HG03139 (cell line): ENCODE measurements at regions not wholly inside any gene's neighbourhood (a gene's known extent, or its start where the extent isn't known, plus 50 kb on each side); places are given as distances from the start of the nearest gene placed in this dataset.
A peak's percentile ranks its signal among the peaks of the same experiment; 100 is the strongest.

Experiments used
- ATAC-seq: cut with Tn5 transposase; IDR thresholded peaks from one replicate; pipeline ENCODE4 v1.9.1; 2021; ENCODE audit not compliant: unreplicated experiment

GRCh38 chr12:4030929-4031702, 157.9 kb upstream of the PARP11 start:
- ATAC-seq, result peak; percentile 66

DNA sequence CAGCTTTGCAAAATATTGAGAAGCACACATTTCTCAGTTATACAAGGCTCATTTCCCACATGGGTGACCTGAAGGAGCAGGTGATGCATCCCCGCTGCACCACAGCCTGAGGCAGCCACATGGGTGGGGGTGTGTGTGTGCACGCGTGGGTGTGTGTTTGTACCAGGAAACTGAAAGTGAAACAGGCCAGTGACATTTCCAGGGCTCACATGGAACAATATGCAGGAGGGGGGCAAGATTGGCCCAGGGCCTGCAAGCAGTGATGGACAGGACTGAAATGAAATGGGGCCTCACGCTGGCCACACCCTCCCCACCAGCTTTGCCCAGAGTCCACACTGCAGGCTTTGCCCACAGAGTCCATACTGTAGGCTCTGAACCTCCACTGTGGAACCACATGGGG, 154.2 kb upstream of the PARP11 start:
- ATAC-seq, result no peak

DNA sequence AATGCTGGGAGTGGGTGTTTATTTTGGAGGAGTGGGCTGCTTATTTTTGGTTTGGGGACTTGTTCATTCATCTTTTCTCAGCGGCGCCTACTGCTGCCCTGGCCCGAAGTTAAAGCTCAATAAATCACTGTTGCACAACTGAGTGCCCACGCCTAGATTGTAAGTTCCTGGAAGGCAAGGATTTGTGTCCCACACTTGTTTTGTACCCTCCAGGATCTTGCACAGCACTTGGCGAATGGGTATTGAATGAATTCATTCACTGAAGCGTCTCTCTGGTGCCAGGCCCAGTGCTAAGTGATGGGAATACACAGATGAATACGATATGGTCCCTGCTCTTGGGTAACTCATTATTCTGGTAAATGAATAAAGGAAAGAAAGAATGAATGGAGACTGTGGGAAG, 153.3 kb upstream of the PARP11 start:
- ATAC-seq, result no peak

GRCh38 chr12:4026020-4026358, 152.8 kb upstream of the PARP11 start:
- ATAC-seq, result no peak

- ATAC-seq, result no peak
Observed at GRCh38 chr12:4025181-4026019, 152.2 kb upstream of the PARP11 start.

DNA sequence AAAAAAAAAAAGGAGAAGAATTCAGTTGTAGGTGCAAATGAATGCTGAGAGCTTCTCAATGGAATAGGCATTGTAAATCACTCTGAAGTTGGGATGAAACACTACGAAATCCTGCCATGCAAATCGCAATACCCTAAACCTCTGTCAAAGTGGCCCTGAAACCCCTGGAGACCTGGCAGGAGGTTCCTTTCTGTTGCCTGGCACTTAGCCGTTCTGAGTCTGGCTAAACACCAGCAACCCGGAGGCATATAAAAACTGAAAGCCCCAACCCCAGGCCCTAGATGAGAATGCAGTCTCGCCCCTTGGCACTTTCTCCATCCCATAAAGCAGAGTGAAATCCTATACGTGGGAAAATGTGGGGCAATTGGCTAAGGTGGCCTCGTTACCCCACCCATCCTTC, 151.5 kb upstream of the PARP11 start:
- no peak for ATAC-seq

DNA sequence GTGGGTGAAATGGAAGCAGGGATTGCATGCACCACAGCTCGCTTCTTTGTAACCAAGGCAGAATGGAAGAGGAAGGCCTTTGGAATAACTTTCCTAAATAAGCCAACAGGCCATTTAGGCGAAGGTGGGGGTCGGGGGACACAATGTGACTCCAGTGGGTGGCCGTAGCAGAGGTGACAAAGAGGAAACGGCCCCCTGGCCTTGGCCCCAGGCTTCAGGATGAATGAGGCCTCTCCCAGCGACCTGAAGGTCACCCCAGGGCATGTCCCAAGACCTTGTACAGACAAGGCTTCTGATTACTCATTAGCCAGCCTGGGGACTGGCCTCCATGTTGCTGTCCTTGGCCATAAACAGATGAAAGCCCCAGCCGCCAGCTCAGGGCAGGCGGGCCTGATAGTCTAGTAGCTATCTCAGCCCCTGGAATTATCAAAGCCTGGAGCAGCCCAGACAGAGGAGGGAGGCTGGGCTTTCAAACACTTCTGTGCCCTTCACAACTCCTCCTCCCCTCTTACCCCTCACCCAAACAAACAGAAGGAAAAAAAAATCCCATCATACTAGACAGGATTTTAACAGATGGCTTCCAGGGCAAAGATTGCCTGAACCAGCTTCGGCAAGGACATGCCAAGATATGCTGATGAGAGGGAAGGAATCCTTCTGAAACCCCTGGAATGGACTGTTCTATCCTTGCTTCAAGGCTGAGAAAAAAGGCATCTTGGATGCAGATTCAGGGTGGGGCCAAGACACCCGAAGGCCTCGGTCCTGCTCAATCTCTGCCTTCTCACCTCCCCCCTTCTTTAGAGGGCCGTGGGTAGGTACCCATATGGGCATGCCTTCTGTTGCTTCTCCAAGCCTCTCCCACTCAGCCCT, 142.3 kb upstream of the PARP11 start:
- no peak for ATAC-seq

DNA sequence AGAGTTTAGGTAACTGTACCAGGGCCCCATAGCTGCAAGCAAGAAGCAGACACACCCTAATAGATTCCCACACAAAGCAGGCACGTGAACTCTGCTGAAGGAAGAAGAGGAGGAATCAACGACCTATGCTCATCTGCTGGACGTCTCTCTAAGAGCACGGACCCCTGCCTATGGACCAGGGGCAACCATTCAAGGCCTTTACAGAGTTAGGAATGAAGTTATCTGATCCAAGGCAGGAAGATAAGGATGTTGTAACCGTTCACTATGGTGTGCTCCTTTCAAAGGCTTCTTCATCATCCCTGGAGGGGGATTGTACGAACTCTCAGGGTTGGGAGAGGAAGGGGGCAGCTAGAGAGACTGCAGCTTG, 141.6 kb upstream of the PARP11 start:
- no peak for ATAC-seq

DNA sequence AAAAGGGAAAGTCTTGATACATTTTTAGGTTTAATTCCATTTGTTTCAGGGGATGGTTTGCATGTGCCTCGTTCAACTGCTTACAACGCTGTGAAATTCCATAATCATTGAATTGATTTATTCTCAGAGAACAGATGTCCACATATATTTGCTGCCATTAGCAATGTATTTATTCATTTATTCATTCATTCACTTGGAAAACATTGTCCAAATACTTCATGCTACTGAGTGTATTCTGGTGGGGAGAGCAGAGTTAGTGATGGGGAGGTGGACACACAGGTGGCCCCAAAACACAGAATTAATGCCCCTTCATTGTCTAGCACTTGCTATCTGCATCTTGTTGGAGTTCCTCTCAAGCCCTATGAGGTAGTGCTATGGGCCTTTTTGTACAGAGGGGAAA, 141.2 kb upstream of the PARP11 start:
- no peak for ATAC-seq

GRCh38 chr12:4012977-4013968, 140.1 kb upstream of the PARP11 start:
- ATAC-seq, result no peak

- ATAC-seq, result no peak
Observed at GRCh38 chr12:4012073-4012472, 138.9 kb upstream of the PARP11 start.

DNA sequence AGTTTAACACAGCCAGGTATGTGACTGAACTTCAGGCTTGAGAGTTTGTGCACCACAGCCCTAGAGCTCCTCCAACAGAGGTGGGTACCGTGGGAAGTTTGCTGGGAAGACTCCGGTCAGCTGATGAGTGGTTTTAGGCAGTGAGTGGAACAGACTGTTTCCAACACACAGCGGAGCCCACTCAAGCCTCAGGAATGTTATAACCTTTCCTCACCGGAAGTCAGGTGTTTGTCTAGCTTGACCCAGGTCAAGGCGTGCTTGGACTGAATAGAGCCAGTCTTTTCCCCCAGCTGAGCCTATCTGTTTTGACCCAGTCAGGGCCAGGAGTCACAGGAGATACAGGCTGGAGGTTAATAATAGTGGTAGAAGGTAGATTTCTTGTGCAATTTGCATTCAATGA, 138.4 kb upstream of the PARP11 start:
- ATAC-seq, result no peak

DNA sequence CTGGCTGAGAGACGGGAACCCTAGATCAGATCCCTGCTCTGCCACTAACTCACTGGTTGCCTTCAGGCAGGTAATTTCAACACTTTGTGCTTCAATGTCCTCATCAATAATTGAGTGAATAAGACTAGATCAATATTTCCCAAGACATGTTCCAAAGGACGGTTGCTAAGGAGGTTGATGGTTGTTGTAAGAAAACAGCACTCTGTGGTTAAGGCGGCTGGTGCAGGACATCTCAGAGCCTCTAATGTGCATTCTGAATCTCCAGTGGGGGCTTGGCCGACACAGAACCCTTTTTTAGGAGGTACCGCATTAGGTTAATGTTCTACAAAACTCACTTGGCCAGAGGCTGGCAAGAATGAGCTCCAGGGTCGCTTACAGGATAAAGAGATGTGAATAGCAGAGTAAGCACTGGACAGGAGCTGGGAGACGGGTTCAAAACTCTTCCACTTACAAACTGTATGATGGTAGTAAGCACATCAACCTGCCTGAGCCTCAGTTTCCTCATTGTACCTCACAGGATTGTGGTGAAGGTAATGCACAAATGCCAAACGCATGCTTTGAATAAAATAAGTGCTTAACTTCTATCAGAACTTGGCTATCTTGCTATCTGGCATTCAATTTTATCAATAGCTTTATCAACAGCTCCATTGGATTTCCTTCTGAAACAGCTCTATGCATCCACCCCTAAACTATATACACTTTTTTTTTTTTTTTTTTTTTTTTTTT, 136.9 kb upstream of the PARP11 start:
- ATAC-seq, result no peak

GRCh38 chr12:4006743-4007142, 133.5 kb upstream of the PARP11 start:
- ATAC-seq, result no peak

- ATAC-seq, result no peak
Observed at GRCh38 chr12:4005851-4006430, 132.7 kb upstream of the PARP11 start.

- ATAC-seq, result no peak
Observed at GRCh38 chr12:4003576-4003975, 130.4 kb upstream of the PARP11 start.

DNA sequence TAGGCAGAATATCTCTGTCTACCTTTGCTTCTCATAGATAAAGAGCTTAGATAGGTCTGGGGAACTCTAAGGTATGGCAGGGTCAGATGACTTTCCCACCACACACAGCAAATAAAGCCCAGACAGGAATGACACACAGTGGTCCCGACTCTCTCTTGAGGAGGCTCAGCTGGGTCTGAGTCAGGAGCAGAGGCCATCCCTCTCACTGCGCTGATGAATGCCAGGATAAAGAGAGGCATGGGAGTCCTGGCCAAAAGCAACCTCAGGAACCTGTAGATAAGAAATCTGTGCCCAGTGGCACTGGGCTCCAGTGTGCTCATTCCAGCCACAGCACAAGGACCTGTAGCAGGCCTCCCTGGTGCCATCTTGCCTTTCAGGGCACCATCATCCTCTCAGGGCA, 129.4 kb upstream of the PARP11 start:
- no peak for ATAC-seq

- no peak for ATAC-seq
Observed at GRCh38 chr12:4001841-4002240, 128.6 kb upstream of the PARP11 start.

GRCh38 chr12:4001031-4001430, 127.8 kb upstream of the PARP11 start:
- no peak for ATAC-seq
